ENCODE measurements at regions not wholly inside any gene's neighbourhood (a gene's known extent, or its start where the extent isn't known, plus 50 kb on each side); places are given as distances from the start of the nearest gene placed in this dataset.

- H3K36me3 Mint-ChIP-seq (ENCODE audit: low read depth) = peaks cover 2% of the 10 kb centered on the region
- H3K27me3 Mint-ChIP-seq = no peaks in the 10 kb centered on the region
- no peak overlapping the region for H3K4me3 Mint-ChIP-seq
- ATAC-seq (no peak), DNase-seq (no peak)
- no peaks in the 10 kb centered on the region for H3K4me1 Mint-ChIP-seq
- no peak overlapping the region for H3K27ac Mint-ChIP-seq
- no peaks in the 10 kb centered on the region for H3K9me3 ChIP-seq (ENCODE audit: control insufficient read depth, low read length, poor library complexity, severe bottlenecking)
Measured at GRCh38 chr3:177312491-177312890, 115.2 kb upstream of the TBL1XR1 start.

GRCh38 chr3:177314897-177315296 is 117.6 kb upstream of the TBL1XR1 start:
- H3K27ac Mint-ChIP-seq = peak overlapping the region; percentile 27
- H3K9me3 ChIP-seq (ENCODE audit: control insufficient read depth, low read length, poor library complexity, severe bottlenecking) = no peaks in the 10 kb centered on the region
- peaks cover 2% of the 10 kb centered on the region for H3K36me3 Mint-ChIP-seq (ENCODE audit: low read depth)
- ATAC-seq (no peak), DNase-seq (no peak)
- peaks cover 8% of the 10 kb centered on the region for H3K4me1 Mint-ChIP-seq
- H3K27me3 Mint-ChIP-seq = no peaks in the 10 kb centered on the region
- H3K4me3 Mint-ChIP-seq = no peak overlapping the region

DNA sequence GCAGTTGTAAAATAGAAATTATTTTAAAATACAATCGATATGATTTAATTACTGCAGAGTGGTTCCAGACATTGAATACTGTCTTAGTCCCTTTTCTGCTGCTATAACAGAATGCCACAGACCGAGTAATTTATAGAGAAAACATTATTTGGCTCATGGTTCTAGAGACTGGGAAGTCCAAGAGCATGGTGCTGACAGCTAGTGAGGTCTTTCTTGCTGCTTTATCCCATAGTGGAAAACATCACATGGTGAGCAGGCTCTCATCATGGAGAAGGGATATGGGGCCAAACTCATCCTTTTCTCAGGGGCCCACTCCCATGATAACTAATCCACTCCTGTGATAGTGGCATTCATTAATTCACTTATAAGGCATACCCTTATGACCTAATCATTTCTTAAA is 120.0 kb upstream of the TBL1XR1 start:
- no peaks in the 10 kb centered on the region for H3K27me3 Mint-ChIP-seq
- no peak overlapping the region for H3K4me3 Mint-ChIP-seq
- H3K36me3 Mint-ChIP-seq (ENCODE audit: low read depth) = peaks cover 2% of the 10 kb centered on the region
- peak overlapping the region; percentile 68 for H3K27ac Mint-ChIP-seq
- ATAC-seq (no peak), DNase-seq (no peak)
- peaks cover 18% of the 10 kb centered on the region for H3K4me1 Mint-ChIP-seq
- H3K9me3 ChIP-seq (ENCODE audit: control insufficient read depth, low read length, poor library complexity, severe bottlenecking) = no peaks in the 10 kb centered on the region

DNA sequence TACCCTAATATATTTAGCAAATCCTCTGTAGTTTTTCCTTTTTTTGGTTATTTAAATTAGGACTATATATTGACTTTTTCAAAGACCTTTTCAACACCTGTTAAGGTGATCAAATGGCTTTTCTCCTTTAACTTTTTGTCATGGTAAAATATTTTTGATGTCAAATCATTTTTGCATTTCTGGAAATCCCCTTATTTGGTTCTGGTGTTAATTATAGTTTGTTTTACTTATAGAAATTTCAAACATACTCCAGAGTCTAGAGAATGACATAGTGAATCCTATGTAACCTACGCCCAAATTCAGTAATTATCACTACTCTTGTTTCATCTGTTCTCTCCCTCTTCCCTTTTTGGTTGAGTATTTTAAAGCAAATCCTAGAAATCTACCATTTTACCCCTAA is 121.3 kb upstream of the TBL1XR1 start:
- Mint-ChIP-seq H3K27me3 (no peaks in the 10 kb centered on the region), H3K4me1 (peaks cover 18% of the 10 kb centered on the region), H3K4me3 (no peak overlapping the region), H3K27ac (peak overlapping the region; percentile 68), H3K36me3 (ENCODE audit: low read depth) (no peaks in the 10 kb centered on the region)
- H3K9me3 ChIP-seq (ENCODE audit: control insufficient read depth, low read length, poor library complexity, severe bottlenecking) = no peaks in the 10 kb centered on the region
- DNase-seq = no peak
- ATAC-seq = no peak

DNA sequence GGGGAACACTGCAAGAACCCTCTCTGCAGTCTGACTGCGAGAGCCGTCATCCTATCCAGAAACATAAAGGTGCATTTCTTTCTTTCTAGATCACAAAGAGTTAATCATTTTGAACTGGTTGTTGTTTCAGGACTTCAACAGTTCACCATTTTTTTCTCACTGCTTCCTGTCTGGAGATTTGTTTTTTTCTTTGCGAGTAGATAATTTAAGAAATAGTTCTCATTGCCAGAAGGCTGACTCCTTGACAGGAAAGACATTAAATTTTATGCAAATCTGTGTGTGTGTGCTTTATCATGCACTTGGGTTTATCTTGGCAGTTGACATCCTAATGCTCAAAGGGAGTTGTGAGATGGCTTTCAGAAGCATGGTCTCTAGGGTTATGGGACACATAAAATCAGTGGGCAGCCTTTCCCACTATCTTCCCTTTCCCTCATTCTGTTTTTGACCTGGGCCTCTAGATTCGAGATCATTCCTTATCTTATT is 123.5 kb upstream of the TBL1XR1 start:
- H3K27ac Mint-ChIP-seq = peak overlapping the region; percentile 34
- H3K4me1 Mint-ChIP-seq = peaks cover 18% of the 10 kb centered on the region
- no peaks in the 10 kb centered on the region for H3K27me3 Mint-ChIP-seq
- H3K36me3 Mint-ChIP-seq (ENCODE audit: low read depth) = no peaks in the 10 kb centered on the region
- DNase-seq (no peak), ATAC-seq (peak; percentile 23)
- H3K9me3 ChIP-seq (ENCODE audit: control insufficient read depth, low read length, poor library complexity, severe bottlenecking) = no peaks in the 10 kb centered on the region
- H3K4me3 Mint-ChIP-seq = no peak overlapping the region

- Mint-ChIP-seq H3K4me3 (no peak overlapping the region), H3K27ac (peak overlapping the region; percentile 16)
Measured at GRCh38 chr3:177321819-177322218, 124.5 kb upstream of the TBL1XR1 start.

DNA sequence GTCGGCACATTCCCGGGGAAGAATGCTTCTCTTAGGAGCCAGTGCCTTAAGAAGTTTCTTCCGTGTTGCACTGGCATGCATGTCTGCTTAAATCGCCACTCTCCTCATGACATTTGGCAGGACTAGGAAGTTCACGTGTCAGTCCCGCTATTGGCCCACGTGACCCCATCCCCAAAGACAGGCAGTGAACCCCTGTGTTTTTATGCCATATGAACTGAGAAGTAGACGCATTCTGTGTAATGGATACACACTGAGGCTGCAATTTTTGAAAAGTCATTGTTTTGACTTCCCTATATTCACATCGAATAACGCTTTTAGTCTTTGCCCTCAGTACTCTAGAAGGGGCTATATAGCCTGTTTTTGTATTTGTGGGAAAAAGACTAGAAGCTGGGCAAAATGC is 125.6 kb upstream of the TBL1XR1 start:
- H3K36me3 Mint-ChIP-seq (ENCODE audit: low read depth) = no peaks in the 10 kb centered on the region
- no peaks in the 10 kb centered on the region for H3K27me3 Mint-ChIP-seq
- no peak for DNase-seq
- no peak overlapping the region for H3K27ac Mint-ChIP-seq
- peaks cover 15% of the 10 kb centered on the region for H3K4me1 Mint-ChIP-seq
- no peak for ATAC-seq
- H3K9me3 ChIP-seq (ENCODE audit: control insufficient read depth, low read length, poor library complexity, severe bottlenecking) = no peaks in the 10 kb centered on the region
- no peak overlapping the region for H3K4me3 Mint-ChIP-seq

More at GRCh38 chr3:177321819-177322218, 124.5 kb upstream of the TBL1XR1 start:
- H3K36me3 Mint-ChIP-seq (ENCODE audit: low read depth) = no peaks in the 10 kb centered on the region
- peaks cover 18% of the 10 kb centered on the region for H3K4me1 Mint-ChIP-seq
- no peaks in the 10 kb centered on the region for H3K27me3 Mint-ChIP-seq
- no peaks in the 10 kb centered on the region for H3K9me3 ChIP-seq (ENCODE audit: control insufficient read depth, low read length, poor library complexity, severe bottlenecking)
- DNase-seq = no peak
- ATAC-seq = no peak

- no peaks in the 10 kb centered on the region for H3K9me3 ChIP-seq (ENCODE audit: control insufficient read depth, low read length, poor library complexity, severe bottlenecking)
- Mint-ChIP-seq H3K4me1 (no peaks in the 10 kb centered on the region), H3K36me3 (ENCODE audit: low read depth) (no peaks in the 10 kb centered on the region), H3K4me3 (no peak overlapping the region), H3K27ac (peak overlapping the region; percentile 29), H3K27me3 (no peaks in the 10 kb centered on the region)
- ATAC-seq = no peak
- DNase-seq = no peak
Measured at GRCh38 chr3:177329854-177330253, 132.6 kb upstream of the TBL1XR1 start.

DNA sequence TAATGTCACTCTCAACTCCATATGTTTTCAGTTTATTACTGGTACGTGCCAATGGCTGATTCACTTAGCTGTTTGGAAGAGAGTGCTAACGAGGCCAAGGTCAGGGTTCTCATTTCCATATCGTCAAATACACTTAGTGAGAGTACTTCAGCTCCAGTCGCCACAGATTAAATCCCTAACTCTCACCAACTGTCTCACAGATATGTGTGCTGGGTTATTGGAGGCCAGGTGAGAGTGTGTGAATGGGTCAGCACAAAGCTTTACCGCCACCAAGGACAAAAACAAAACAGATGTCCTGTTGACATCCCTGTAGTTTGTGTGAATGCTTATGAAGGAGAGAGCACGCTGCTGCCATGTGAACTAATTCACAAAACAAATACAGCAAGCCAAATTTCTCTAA is 133.5 kb upstream of the TBL1XR1 start:
- no peak overlapping the region for H3K4me3 Mint-ChIP-seq
- H3K36me3 Mint-ChIP-seq (ENCODE audit: low read depth) = no peaks in the 10 kb centered on the region
- no peak for DNase-seq
- no peaks in the 10 kb centered on the region for H3K9me3 ChIP-seq (ENCODE audit: control insufficient read depth, low read length, poor library complexity, severe bottlenecking)
- H3K27me3 Mint-ChIP-seq = no peaks in the 10 kb centered on the region
- H3K4me1 Mint-ChIP-seq = no peaks in the 10 kb centered on the region
- no peak for ATAC-seq
- no peak overlapping the region for H3K27ac Mint-ChIP-seq

GRCh38 chr3:177331203-177331835 is 134.0 kb upstream of the TBL1XR1 start:
- no peaks in the 10 kb centered on the region for H3K4me1 Mint-ChIP-seq
- ATAC-seq (no peak), DNase-seq (no peak)
- H3K27ac Mint-ChIP-seq = no peak overlapping the region
- no peaks in the 10 kb centered on the region for H3K9me3 ChIP-seq (ENCODE audit: control insufficient read depth, low read length, poor library complexity, severe bottlenecking)
- H3K4me3 Mint-ChIP-seq = no peak overlapping the region
- no peaks in the 10 kb centered on the region for H3K36me3 Mint-ChIP-seq (ENCODE audit: low read depth)
- no peaks in the 10 kb centered on the region for H3K27me3 Mint-ChIP-seq

GRCh38 chr3:177332955-177333354 is 135.7 kb upstream of the TBL1XR1 start:
- ATAC-seq (no peak), DNase-seq (no peak)
- Mint-ChIP-seq H3K27ac (no peak overlapping the region), H3K27me3 (no peaks in the 10 kb centered on the region), H3K4me1 (peaks cover 6% of the 10 kb centered on the region), H3K4me3 (no peak overlapping the region), H3K36me3 (ENCODE audit: low read depth) (no peaks in the 10 kb centered on the region)
- H3K9me3 ChIP-seq (ENCODE audit: control insufficient read depth, low read length, poor library complexity, severe bottlenecking) = no peaks in the 10 kb centered on the region

DNA sequence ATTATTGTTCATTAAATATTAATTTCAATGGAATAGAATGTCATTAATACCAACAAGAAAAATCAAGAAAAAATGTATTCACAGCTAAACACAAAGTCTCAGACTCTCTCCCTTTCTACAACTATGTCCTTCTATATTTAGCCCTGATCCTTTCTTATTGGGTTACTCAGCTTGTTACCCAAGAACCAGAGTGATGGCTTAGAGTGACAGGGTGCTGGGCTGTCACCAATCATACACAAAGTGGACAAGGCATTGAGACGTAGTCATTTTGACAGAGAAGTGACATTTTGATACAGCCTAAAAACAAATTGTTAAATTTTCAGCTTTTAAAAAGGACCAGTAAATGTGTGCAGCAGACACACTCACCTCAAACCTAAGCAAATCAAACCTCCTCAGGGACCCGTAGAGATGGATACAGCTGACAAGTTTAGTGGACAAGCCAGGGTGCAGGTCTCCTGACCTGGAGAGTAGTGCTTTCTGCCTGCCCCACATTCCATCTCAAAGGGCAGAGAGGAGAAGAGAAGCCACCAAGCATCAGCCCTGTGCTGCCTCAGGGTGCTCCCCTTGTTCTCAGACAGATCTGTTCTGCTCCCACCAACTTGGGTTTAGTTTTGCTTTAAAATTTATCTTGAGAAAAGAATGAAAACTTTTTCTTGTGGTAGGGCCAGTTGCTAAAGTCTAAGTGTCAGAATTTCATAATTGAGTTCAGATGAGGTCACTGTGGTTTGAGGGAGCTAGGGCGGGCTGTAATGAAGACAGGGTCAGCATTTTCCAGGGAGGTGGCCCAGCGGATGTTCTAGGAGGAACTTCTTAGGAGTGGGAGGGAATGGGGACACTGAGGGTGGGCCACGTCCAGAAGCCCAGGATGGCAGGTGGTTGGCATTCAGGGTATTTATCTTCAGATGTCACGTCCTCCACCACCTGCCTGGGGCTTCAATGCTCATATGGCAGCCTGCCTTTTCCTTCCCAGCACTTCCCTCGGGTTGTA is 136.5 kb upstream of the TBL1XR1 start:
- no peak overlapping the region for H3K27ac Mint-ChIP-seq
- ATAC-seq = no peak

GRCh38 chr3:177334803-177335202 is 137.5 kb upstream of the TBL1XR1 start:
- Mint-ChIP-seq H3K27me3 (no peaks in the 10 kb centered on the region), H3K27ac (no peak overlapping the region), H3K36me3 (ENCODE audit: low read depth) (no peaks in the 10 kb centered on the region), H3K4me3 (no peak overlapping the region), H3K4me1 (peaks cover 9% of the 10 kb centered on the region)
- H3K9me3 ChIP-seq (ENCODE audit: control insufficient read depth, low read length, poor library complexity, severe bottlenecking) = no peaks in the 10 kb centered on the region
- no peak for ATAC-seq
- no peak for DNase-seq

More for the DNA sequence above, 136.5 kb upstream of the TBL1XR1 start:
- H3K9me3 ChIP-seq (ENCODE audit: control insufficient read depth, low read length, poor library complexity, severe bottlenecking) = no peaks in the 10 kb centered on the region
- Mint-ChIP-seq H3K36me3 (ENCODE audit: low read depth) (no peaks in the 10 kb centered on the region), H3K27me3 (no peaks in the 10 kb centered on the region), H3K4me1 (peaks cover 6% of the 10 kb centered on the region), H3K4me3 (no peak overlapping the region)
- no peak for DNase-seq
